ENCODE measurements at regions not wholly inside any gene's neighbourhood (a gene's known extent, or its start where the extent isn't known, plus 50 kb on each side); places are given as distances from the start of the nearest gene placed in this dataset.

DNA sequence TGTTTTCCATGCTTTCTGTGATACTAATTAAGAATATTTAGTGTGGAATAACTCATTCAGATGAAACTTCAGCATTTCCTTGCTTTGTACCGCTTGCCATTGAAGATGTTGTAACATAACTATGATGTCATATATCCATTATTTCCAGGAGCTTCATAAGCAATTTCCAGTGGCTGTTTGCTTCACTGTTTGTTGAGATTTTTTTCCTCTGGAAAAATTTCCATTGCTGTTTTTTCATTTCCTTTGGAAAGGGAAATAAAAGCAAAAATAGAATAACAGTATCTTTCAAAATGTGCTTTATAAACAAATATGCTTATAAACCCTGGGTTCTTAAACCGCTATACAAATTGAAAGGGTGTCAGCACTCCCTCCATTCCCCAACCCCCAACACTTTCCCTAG is 319.6 kb upstream of the SEMA6D start:
- Mint-ChIP-seq H3K36me3 (no peaks in the 10 kb centered on the region), H3K9me3 (no peaks in the 10 kb centered on the region), H3K27me3 (ENCODE audit: low read depth) (no peaks in the 10 kb centered on the region), H3K4me1 (peaks cover 37% of the 10 kb centered on the region), H3K4me3 (no peak overlapping the region), H3K27ac (no peak overlapping the region)
- DNase-seq (ENCODE audit: low spot score) (no peak), ATAC-seq (no peak)
- ChIA-PET POLR2A (no interaction called here), CTCF (no interaction called here)
- no peak for TF ChIP-seq ELF4 (CRISPR knock-in tag; IDR thresholded peaks at IDR 0.05; ENCODE audit: low read depth)
- TF ChIP-seq, protein P1, sequence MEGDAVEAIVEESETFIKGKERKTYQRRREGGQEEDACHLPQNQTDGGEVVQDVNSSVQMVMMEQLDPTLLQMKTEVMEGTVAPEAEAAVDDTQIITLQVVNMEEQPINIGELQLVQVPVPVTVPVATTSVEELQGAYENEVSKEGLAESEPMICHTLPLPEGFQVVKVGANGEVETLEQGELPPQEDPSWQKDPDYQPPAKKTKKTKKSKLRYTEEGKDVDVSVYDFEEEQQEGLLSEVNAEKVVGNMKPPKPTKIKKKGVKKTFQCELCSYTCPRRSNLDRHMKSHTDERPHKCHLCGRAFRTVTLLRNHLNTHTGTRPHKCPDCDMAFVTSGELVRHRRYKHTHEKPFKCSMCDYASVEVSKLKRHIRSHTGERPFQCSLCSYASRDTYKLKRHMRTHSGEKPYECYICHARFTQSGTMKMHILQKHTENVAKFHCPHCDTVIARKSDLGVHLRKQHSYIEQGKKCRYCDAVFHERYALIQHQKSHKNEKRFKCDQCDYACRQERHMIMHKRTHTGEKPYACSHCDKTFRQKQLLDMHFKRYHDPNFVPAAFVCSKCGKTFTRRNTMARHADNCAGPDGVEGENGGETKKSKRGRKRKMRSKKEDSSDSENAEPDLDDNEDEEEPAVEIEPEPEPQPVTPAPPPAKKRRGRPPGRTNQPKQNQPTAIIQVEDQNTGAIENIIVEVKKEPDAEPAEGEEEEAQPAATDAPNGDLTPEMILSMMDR (IDR thresholded peaks at IDR 0.05), result no peak
- no peak for TF ChIP-seq SMAD3 (CRISPR knock-in tag; IDR thresholded peaks at IDR 0.05; ENCODE audit: borderline replicate concordance)
- TF ChIP-seq, protein P2, sequence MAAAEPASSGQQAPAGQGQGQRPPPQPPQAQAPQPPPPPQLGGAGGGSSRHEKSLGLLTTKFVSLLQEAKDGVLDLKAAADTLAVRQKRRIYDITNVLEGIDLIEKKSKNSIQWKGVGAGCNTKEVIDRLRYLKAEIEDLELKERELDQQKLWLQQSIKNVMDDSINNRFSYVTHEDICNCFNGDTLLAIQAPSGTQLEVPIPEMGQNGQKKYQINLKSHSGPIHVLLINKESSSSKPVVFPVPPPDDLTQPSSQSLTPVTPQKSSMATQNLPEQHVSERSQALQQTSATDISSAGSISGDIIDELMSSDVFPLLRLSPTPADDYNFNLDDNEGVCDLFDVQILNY (CRISPR knock-in tag; IDR thresholded peaks at IDR 0.05), result no peak
- TF ChIP-seq FOXJ3 (CRISPR knock-in tag; IDR thresholded peaks at IDR 0.05; ENCODE audit: borderline replicate concordance), result no peak
- TF ChIP-seq, protein P3, sequence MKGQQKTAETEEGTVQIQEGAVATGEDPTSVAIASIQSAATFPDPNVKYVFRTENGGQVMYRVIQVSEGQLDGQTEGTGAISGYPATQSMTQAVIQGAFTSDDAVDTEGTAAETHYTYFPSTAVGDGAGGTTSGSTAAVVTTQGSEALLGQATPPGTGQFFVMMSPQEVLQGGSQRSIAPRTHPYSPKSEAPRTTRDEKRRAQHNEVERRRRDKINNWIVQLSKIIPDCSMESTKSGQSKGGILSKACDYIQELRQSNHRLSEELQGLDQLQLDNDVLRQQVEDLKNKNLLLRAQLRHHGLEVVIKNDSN (CRISPR knock-in tag; IDR thresholded peaks at IDR 0.05), result no peak
- TF ChIP-seq, protein P4, sequence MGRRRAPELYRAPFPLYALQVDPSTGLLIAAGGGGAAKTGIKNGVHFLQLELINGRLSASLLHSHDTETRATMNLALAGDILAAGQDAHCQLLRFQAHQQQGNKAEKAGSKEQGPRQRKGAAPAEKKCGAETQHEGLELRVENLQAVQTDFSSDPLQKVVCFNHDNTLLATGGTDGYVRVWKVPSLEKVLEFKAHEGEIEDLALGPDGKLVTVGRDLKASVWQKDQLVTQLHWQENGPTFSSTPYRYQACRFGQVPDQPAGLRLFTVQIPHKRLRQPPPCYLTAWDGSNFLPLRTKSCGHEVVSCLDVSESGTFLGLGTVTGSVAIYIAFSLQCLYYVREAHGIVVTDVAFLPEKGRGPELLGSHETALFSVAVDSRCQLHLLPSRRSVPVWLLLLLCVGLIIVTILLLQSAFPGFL (CRISPR knock-in tag; IDR thresholded peaks at IDR 0.05; ENCODE audit: borderline replicate concordance), result no peak
- no peak for TF ChIP-seq TCF7 (CRISPR knock-in tag; IDR thresholded peaks at IDR 0.05; ENCODE audit: low read depth)

DNA sequence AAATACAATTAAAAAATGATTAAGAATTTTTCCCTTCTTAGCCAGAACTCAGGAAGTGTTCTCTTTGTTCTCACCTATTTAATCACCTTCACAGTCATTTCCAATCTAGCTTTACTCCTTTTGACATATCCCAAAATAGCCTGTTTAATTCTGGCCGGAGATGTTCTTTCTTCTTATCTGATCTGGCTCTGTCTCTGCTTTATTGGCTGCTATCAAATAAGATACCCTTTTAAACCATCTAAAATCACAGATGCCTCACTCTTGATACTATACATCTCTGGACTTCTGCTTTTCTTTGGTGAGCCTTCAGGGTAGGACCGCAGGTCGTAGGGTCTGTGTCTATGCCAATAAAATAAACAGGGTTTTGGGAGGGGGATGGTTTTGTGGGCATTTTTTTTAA is 319.2 kb upstream of the SEMA6D start:
- ChIA-PET CTCF (interaction anchor here (1.5 kb wide), 1 partner anchor 24 kb away, joined by 3 read pairs; no protein-coding TSS in a partner anchor), POLR2A (no interaction called here)
- no peak for DNase-seq (ENCODE audit: low spot score)
- no peaks in the 10 kb centered on the region for H3K9me3 Mint-ChIP-seq
- H3K27me3 Mint-ChIP-seq (ENCODE audit: low read depth), result no peaks in the 10 kb centered on the region
- H3K36me3 Mint-ChIP-seq, result no peaks in the 10 kb centered on the region
- H3K4me3 Mint-ChIP-seq, result no peak overlapping the region
- peaks cover 37% of the 10 kb centered on the region for H3K4me1 Mint-ChIP-seq
- no peak for ATAC-seq
- no peak overlapping the region for H3K27ac Mint-ChIP-seq
- TF ChIP-seq FOXJ3 (CRISPR knock-in tag; IDR thresholded peaks at IDR 0.05; ENCODE audit: borderline replicate concordance) (no peak), ZNF396 (CRISPR knock-in tag; IDR thresholded peaks at IDR 0.05; ENCODE audit: borderline replicate concordance) (no peak), NFYB (CRISPR knock-in tag; conservative IDR thresholded peaks at IDR 0.05; ENCODE audit: low read depth) (no peak), JUN (CRISPR knock-in tag; IDR thresholded peaks at IDR 0.05) (no peak), ZNF671 (CRISPR knock-in tag; IDR thresholded peaks at IDR 0.05) (no peak), ELF4 (CRISPR knock-in tag; IDR thresholded peaks at IDR 0.05; ENCODE audit: low read depth) (no peak), NFE2L1 (CRISPR knock-in tag; IDR thresholded peaks at IDR 0.05) (no peak), NR3C1 (CRISPR knock-in tag; conservative IDR thresholded peaks at IDR 0.05; ENCODE audit: low read depth) (no peak)
- TF ChIP-seq, protein P5, sequence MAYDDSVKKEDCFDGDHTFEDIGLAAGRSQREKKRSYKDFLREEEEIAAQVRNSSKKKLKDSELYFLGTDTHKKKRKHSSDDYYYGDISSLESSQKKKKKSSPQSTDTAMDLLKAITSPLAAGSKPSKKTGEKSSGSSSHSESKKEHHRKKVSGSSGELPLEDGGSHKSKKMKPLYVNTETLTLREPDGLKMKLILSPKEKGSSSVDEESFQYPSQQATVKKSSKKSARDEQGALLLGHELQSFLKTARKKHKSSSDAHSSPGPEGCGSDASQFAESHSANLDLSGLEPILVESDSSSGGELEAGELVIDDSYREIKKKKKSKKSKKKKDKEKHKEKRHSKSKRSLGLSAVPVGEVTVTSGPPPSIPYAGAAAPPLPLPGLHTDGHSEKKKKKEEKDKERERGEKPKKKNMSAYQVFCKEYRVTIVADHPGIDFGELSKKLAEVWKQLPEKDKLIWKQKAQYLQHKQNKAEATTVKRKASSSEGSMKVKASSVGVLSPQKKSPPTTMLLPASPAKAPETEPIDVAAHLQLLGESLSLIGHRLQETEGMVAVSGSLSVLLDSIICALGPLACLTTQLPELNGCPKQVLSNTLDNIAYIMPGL (CRISPR knock-in tag; IDR thresholded peaks at IDR 0.05), result no peak
- TF ChIP-seq, protein P6, sequence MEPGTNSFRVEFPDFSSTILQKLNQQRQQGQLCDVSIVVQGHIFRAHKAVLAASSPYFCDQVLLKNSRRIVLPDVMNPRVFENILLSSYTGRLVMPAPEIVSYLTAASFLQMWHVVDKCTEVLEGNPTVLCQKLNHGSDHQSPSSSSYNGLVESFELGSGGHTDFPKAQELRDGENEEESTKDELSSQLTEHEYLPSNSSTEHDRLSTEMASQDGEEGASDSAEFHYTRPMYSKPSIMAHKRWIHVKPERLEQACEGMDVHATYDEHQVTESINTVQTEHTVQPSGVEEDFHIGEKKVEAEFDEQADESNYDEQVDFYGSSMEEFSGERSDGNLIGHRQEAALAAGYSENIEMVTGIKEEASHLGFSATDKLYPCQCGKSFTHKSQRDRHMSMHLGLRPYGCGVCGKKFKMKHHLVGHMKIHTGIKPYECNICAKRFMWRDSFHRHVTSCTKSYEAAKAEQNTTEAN (CRISPR knock-in tag; IDR thresholded peaks at IDR 0.05), result no peak
- TF ChIP-seq, protein P7, sequence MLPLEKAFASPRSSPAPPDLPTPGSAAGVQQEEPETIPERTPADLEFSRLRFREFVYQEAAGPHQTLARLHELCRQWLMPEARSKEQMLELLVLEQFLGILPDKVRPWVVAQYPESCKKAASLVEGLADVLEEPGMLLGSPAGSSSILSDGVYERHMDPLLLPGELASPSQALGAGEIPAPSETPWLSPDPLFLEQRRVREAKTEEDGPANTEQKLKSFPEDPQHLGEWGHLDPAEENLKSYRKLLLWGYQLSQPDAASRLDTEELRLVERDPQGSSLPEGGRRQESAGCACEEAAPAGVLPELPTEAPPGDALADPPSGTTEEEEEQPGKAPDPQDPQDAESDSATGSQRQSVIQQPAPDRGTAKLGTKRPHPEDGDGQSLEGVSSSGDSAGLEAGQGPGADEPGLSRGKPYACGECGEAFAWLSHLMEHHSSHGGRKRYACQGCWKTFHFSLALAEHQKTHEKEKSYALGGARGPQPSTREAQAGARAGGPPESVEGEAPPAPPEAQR (CRISPR knock-in tag; IDR thresholded peaks at IDR 0.05), result no peak
- TF ChIP-seq, protein P8, sequence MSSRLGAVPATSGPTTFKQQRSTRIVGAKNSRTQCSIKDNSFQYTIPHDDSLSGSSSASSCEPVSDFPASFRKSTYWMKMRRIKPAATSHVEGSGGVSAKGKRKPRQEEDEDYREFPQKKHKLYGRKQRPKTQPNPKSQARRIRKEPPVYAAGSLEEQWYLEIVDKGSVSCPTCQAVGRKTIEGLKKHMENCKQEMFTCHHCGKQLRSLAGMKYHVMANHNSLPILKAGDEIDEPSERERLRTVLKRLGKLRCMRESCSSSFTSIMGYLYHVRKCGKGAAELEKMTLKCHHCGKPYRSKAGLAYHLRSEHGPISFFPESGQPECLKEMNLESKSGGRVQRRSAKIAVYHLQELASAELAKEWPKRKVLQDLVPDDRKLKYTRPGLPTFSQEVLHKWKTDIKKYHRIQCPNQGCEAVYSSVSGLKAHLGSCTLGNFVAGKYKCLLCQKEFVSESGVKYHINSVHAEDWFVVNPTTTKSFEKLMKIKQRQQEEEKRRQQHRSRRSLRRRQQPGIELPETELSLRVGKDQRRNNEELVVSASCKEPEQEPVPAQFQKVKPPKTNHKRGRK (CRISPR knock-in tag; IDR thresholded peaks at IDR 0.05; ENCODE audit: borderline replicate concordance), result no peak

Data from WTC11 (cell line).